ENCODE measurements at regions not wholly inside any gene's neighbourhood (a gene's known extent, or its start where the extent isn't known, plus 50 kb on each side); places are given as distances from the start of the nearest gene placed in this dataset.

GRCh38 chr4:18071894-18072293 is 50.3 kb upstream of the LCORL start:
- no peak for TF ChIP-seq EZH2phosphoT487 (IDR thresholded peaks at IDR 0.05; ENCODE audit: borderline replicate concordance, low read length)
- Histone ChIP-seq H3K9me2 (replicated peaks; ENCODE audit: control insufficient read depth, low read length) (no peaks in the 10 kb centered on the region), H4K20me1 (ENCODE audit: control insufficient read depth, insufficient read depth, low read depth, low read length) (no peaks in the 10 kb centered on the region)

More at GRCh38 chr4:18071894-18072293, 50.3 kb upstream of the LCORL start:
- H3K27ac ChIP-seq (ENCODE audit: low read depth, low read length), result no peak overlapping the region
- no peaks in the 10 kb centered on the region for H3K36me3 ChIP-seq (ENCODE audit: control insufficient read depth, low read length)
- H3K4me1 ChIP-seq (ENCODE audit: control insufficient read depth, low read length), result peaks cover 6% of the 10 kb centered on the region
- H3K4me3 ChIP-seq (ENCODE audit: low read length), result no peak overlapping the region
- peaks cover 22% of the 10 kb centered on the region; the same call in 1 of the 2 replicates for H3K27me3 ChIP-seq (ENCODE audit: control insufficient read depth, low read length)
- H3K79me2 ChIP-seq (ENCODE audit: control insufficient read depth, low read length), result no peaks in the 10 kb centered on the region
- peaks cover 10% of the 10 kb centered on the region for H3K9me3 ChIP-seq (ENCODE audit: control insufficient read depth, insufficient read depth, low read length)
- H3F3A ChIP-seq (ENCODE audit: control insufficient read depth, insufficient read depth), result no peaks in the 10 kb centered on the region
- no peak overlapping the region for H3K4me2 ChIP-seq (ENCODE audit: low read length)

Measured in DOHH2 (cell line).